ENCODE measurements at regions not wholly inside any gene's neighbourhood (a gene's known extent, or its start where the extent isn't known, plus 50 kb on each side); places are given as distances from the start of the nearest gene placed in this dataset.

DNA sequence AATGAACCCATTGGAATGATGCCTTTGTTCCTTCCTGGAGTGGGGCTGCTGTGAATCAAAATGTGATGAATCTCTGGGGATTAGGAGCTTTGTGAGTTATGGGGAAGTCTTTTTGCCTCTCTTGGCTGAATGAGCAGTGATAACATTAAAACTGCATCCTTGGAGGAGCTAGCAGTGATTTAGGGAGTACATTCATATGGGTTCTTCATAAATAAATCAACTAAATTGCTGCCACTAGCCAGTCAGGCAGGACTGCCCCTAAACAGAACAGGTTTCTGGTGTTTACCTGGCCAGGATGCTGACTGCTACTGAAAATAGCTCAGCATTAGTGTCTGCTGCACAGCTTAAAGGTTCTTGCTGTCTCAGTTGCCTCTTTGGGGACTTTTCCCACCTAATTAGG, 244.5 kb upstream of the MEX3C start:
- TF ChIP-seq, protein P1, sequence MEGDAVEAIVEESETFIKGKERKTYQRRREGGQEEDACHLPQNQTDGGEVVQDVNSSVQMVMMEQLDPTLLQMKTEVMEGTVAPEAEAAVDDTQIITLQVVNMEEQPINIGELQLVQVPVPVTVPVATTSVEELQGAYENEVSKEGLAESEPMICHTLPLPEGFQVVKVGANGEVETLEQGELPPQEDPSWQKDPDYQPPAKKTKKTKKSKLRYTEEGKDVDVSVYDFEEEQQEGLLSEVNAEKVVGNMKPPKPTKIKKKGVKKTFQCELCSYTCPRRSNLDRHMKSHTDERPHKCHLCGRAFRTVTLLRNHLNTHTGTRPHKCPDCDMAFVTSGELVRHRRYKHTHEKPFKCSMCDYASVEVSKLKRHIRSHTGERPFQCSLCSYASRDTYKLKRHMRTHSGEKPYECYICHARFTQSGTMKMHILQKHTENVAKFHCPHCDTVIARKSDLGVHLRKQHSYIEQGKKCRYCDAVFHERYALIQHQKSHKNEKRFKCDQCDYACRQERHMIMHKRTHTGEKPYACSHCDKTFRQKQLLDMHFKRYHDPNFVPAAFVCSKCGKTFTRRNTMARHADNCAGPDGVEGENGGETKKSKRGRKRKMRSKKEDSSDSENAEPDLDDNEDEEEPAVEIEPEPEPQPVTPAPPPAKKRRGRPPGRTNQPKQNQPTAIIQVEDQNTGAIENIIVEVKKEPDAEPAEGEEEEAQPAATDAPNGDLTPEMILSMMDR (conservative IDR thresholded peaks at IDR 0.05; ENCODE audit: low read length): no peak
- no peak for TF ChIP-seq EZH2phosphoT487 (IDR thresholded peaks at IDR 0.05; ENCODE audit: borderline replicate concordance, low read depth, low read length)

All from OCI-LY7 (cell line).